ENCODE measurements at regions not wholly inside any gene's neighbourhood (a gene's known extent, or its start where the extent isn't known, plus 50 kb on each side); places are given as distances from the start of the nearest gene placed in this dataset.

DNA sequence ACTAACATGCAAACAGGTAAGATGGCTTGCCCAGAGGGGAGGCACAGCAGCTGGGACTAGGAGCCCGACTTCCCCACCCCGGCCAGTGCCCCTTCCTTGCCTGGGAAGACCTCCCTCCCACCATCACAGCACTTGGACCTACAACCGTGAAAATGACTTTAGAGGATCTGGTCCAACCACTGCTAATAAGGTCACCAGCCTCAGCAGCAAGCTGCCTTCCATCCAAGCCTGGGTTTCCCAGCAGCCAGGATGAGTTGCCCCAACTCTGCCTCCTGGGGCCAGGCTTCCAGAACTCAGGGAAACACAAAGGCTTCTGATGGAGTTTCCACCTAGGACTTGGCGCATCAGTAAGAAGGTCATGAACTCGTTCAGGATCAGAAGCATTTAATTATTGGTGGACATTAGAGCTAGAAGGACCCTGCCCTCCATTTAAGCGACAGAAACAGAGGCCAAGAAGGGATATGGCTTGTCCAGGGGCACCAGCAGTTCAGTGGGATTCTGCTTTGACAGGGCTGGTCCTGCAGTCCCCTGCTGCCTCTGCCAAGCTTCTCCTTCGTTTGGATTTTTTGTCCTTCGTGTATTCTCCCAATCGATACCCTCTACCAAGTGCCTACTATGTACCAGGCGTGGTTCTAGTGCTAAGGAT, 403.0 kb upstream of the ID2 start:
- peaks cover 5% of the 10 kb centered on the region for H3K9me3 Mint-ChIP-seq
- peaks cover 9% of the 10 kb centered on the region for H3K27me3 Mint-ChIP-seq (ENCODE audit: low read depth)
- no peaks in the 10 kb centered on the region for H3K36me3 Mint-ChIP-seq (ENCODE audit: low read depth)
- H3K4me3 Mint-ChIP-seq, result no peak overlapping the region
- H3K4me1 Mint-ChIP-seq, result peaks cover 15% of the 10 kb centered on the region
- H3K27ac Mint-ChIP-seq, result peak overlapping the region in 2 of 3 experiments; percentile 92 to 98
- TF ChIP-seq, protein P1, sequence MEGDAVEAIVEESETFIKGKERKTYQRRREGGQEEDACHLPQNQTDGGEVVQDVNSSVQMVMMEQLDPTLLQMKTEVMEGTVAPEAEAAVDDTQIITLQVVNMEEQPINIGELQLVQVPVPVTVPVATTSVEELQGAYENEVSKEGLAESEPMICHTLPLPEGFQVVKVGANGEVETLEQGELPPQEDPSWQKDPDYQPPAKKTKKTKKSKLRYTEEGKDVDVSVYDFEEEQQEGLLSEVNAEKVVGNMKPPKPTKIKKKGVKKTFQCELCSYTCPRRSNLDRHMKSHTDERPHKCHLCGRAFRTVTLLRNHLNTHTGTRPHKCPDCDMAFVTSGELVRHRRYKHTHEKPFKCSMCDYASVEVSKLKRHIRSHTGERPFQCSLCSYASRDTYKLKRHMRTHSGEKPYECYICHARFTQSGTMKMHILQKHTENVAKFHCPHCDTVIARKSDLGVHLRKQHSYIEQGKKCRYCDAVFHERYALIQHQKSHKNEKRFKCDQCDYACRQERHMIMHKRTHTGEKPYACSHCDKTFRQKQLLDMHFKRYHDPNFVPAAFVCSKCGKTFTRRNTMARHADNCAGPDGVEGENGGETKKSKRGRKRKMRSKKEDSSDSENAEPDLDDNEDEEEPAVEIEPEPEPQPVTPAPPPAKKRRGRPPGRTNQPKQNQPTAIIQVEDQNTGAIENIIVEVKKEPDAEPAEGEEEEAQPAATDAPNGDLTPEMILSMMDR (IDR thresholded peaks at IDR 0.05; ENCODE audit: unreplicated experiment in 3 of 3), result no peak

DNA sequence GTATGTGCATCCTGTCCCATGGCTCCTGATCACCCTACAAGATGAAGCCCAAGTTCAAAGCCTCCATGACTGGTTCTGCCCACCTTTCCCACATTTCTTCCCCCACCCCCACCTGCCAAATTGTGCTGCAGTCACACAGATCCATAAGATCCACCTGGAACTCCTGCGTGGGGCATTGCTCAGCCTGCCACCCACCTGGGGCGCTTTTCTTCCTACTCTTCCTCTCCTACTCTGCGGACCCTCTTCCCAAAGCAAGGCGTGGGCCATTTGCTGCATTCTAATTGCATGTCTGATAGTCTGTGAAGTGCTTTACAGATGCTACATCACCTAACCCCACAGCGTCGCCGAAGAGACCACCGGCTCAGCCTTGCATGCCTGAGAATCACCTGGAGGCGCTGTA, 402.4 kb upstream of the ID2 start:
- Mint-ChIP-seq H3K27me3 (ENCODE audit: low read depth) (peaks cover 9% of the 10 kb centered on the region), H3K4me1 (peaks cover 15% of the 10 kb centered on the region), H3K36me3 (ENCODE audit: low read depth) (no peaks in the 10 kb centered on the region), H3K4me3 (no peak overlapping the region), H3K9me3 (peaks cover 5% of the 10 kb centered on the region), H3K27ac (peak overlapping the region in 1 of 3 experiments; percentile 98)
- TF ChIP-seq, protein P1 (IDR thresholded peaks at IDR 0.05; ENCODE audit: unreplicated experiment in 3 of 3), result no peak

DNA sequence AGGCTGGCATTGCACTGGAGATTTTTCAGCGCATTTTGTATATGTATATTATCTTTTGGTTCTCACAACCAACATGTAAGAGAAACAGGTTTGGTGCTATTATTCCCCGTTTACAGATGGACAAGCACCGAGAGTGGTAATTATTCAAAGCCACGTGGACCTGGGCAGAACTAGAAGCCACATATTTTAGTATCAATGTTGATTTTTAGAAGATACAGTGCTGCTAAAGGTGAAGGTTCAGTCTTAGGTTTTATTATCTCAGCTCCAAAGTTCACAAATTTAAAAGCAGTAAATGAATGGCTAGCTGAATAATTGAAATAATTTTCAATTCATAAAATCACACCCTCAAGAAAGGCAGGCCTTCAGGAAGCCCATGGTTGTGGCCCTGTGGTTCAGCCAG, 400.6 kb upstream of the ID2 start:
- TF ChIP-seq, protein P1 (IDR thresholded peaks at IDR 0.05; ENCODE audit: unreplicated experiment in 3 of 3), result no peak
- Mint-ChIP-seq H3K4me1 (peaks cover 15% of the 10 kb centered on the region), H3K27ac (no peak overlapping the region), H3K36me3 (ENCODE audit: low read depth) (no peaks in the 10 kb centered on the region), H3K4me3 (no peak overlapping the region), H3K27me3 (ENCODE audit: low read depth) (peaks cover 9% of the 10 kb centered on the region), H3K9me3 (no peaks in the 10 kb centered on the region)

DNA sequence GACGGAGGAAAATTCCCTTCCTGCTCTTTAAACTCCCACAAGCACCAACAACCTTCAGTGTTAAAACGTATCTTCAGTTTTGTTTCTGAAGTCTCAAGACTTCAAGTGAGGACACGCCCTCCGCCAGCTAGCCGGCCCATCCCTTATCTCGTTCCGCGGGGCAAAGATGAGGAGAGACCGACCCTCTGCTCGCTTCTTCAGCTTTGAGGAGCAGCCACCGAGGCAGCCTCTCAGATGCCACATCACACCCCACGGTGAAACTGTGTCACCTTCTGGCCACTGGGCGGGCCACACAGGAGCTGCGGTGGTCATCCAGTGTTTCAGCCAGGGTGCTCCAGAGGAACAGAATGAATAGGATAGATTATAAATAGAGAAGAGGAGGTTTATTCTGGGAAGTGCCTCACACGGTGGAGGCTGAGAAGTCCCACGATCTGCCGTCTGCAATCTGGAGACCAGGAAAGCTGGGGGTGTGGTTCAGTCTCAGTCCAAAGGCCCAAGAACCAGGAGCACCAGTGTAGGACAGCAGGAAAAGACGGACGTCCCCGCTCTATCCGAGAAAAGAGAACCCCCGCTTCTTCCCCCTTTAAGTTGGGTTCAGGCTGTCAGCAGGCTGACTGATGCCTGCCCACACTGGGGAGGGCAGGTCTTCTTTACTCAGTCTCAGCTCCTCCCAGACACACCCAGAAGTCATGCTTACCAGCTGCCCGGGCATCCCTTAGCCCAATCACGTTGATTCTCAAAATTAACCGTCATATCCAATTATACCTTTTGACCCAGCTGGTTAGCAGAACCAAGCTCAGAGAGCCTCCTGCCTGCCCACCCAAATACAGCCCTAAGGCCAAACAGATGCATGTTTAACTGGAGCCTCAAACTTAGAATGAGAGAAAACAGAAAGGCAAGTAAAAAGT, 399.7 kb upstream of the ID2 start:
- peaks cover 15% of the 10 kb centered on the region for H3K4me1 Mint-ChIP-seq
- H3K27ac Mint-ChIP-seq, result no peak overlapping the region
- peaks cover 9% of the 10 kb centered on the region for H3K27me3 Mint-ChIP-seq (ENCODE audit: low read depth)
- no peaks in the 10 kb centered on the region for H3K9me3 Mint-ChIP-seq
- TF ChIP-seq, protein P1 (IDR thresholded peaks at IDR 0.05; ENCODE audit: unreplicated experiment in 3 of 3), result no peak
- H3K4me3 Mint-ChIP-seq, result no peak overlapping the region
- H3K36me3 Mint-ChIP-seq (ENCODE audit: low read depth), result no peaks in the 10 kb centered on the region

DNA sequence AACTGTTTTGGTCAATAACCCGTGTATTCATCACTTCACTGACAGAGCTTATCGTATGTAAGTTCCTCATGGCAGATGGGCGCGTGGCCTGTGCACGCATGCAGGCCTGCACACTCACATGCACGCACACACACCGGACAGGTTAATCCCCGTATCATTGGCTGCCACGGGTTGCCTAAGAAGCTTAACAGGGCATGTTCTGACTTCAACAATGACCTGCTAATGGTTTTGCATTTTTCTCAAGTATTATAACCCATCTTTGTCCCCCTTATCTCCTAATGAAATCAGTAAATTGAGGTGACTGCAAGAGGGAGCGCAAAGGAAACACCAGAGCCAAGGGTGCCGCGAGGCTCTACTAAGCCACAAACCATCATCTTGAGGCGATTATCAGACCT, 399.0 kb upstream of the ID2 start:
- H3K4me3 Mint-ChIP-seq, result no peak overlapping the region
- H3K27ac Mint-ChIP-seq, result no peak overlapping the region
- H3K4me1 Mint-ChIP-seq, result peaks cover 14% of the 10 kb centered on the region
- no peaks in the 10 kb centered on the region for H3K9me3 Mint-ChIP-seq
- TF ChIP-seq, protein P1 (IDR thresholded peaks at IDR 0.05; ENCODE audit: unreplicated experiment in 3 of 3), result no peak
- H3K36me3 Mint-ChIP-seq (ENCODE audit: low read depth), result no peaks in the 10 kb centered on the region
- peaks cover 9% of the 10 kb centered on the region for H3K27me3 Mint-ChIP-seq (ENCODE audit: low read depth)

All from nephron (organoid).